Activated T-helper 17 cell treated with anti-CD3 and anti-CD28 coated beads, Interleukin-2, amount 50 U/mL, for 72 hours (primary cell): ENCODE measurements at regions not wholly inside any gene's neighbourhood (a gene's known extent, or its start where the extent isn't known, plus 50 kb on each side); places are given as distances from the start of the nearest gene placed in this dataset.
"Not testable (repeated sequence)": the region's sequence is repeated elsewhere in the genome, so short reads cannot be mapped to it uniquely, and the experiment has no call there.

ENCODE experiments used
- ATAC-seq: fragments of 150-1000 bp; cut with Tn5 transposase; replicated peaks from 2 replicates; pipeline ENCODE4 v1.10.0; 2021; ENCODE audit warnings: mild to moderate bottlenecking, moderate library complexity
- H3K27ac Mint-ChIP-seq: one replicate; pipeline ENCODE4 v1.8.0; 2022; ENCODE audit warnings: mixed read lengths
- H3K27me3 Mint-ChIP-seq: one replicate; pipeline ENCODE4 v1.8.0; 2022; ENCODE audit warnings: mixed read lengths
- H3K36me3 Mint-ChIP-seq: one replicate; pipeline ENCODE4 v1.8.0; 2022; ENCODE audit warnings: low read depth, mild to moderate bottlenecking, mixed read lengths
- H3K4me1 Mint-ChIP-seq: one replicate; pipeline ENCODE4 v1.8.0; 2022; ENCODE audit warnings: mixed read lengths
- H3K4me3 Mint-ChIP-seq: one replicate; pipeline ENCODE4 v1.8.0; 2022; ENCODE audit warnings: mild to moderate bottlenecking, mixed read lengths
- H3K9me3 Mint-ChIP-seq: one replicate; pipeline ENCODE4 v1.8.0; 2022; ENCODE audit warnings: mixed read lengths

- no peak overlapping the region for H3K27ac Mint-ChIP-seq
- no peak for ATAC-seq
- no peaks in the 10 kb centered on the region for H3K27me3 Mint-ChIP-seq
- no peaks in the 10 kb centered on the region for H3K4me1 Mint-ChIP-seq
- H3K36me3 Mint-ChIP-seq: no peaks in the 10 kb centered on the region
- H3K9me3 Mint-ChIP-seq: peaks cover 4% of the 10 kb centered on the region
- no peak overlapping the region for H3K4me3 Mint-ChIP-seq
Measured at GRCh38 chr5:167052791-167053190, 1238.7 kb upstream of the WWC1 start.

GRCh38 chr5:167057665-167058064 is 1233.8 kb upstream of the WWC1 start:
- H3K9me3 Mint-ChIP-seq: no peaks in the 10 kb centered on the region
- H3K27ac Mint-ChIP-seq: no peak overlapping the region
- H3K27me3 Mint-ChIP-seq: no peaks in the 10 kb centered on the region
- H3K4me1 Mint-ChIP-seq: no peaks in the 10 kb centered on the region
- no peak for ATAC-seq
- H3K4me3 Mint-ChIP-seq: no peak overlapping the region
- H3K36me3 Mint-ChIP-seq: no peaks in the 10 kb centered on the region

DNA sequence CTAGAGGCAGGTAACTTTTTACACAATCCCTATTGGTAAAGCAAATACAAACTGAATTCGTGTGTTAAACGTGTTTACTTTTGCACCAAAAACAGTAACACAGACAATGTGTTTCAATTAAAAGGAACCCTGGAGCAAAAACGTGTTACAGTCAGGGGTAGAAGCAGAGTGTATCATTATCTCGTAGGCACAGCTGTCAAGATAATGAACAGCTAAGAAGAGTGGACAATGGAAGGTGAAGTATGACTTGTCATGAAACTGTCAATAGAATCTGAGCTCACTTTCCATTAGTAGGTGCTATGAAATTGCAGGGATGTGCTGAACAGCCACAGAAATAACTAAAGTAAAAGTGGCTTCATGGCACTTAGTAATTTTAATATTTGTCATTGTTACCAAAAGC is 1229.8 kb upstream of the WWC1 start:
- Mint-ChIP-seq H3K4me1 (no peaks in the 10 kb centered on the region), H3K9me3 (peaks cover 4% of the 10 kb centered on the region), H3K27ac (no peak overlapping the region), H3K36me3 (no peaks in the 10 kb centered on the region), H3K27me3 (no peaks in the 10 kb centered on the region), H3K4me3 (no peak overlapping the region)
- ATAC-seq: no peak

- Mint-ChIP-seq H3K27me3 (no peaks in the 10 kb centered on the region), H3K9me3 (peaks cover 4% of the 10 kb centered on the region), H3K27ac (no peak overlapping the region), H3K4me3 (no peak overlapping the region), H3K36me3 (no peaks in the 10 kb centered on the region), H3K4me1 (no peaks in the 10 kb centered on the region)
- ATAC-seq: no peak
Measured at GRCh38 chr5:167063116-167063515, 1228.3 kb upstream of the WWC1 start.

- Mint-ChIP-seq H3K9me3 (peaks cover 4% of the 10 kb centered on the region), H3K4me1 (no peaks in the 10 kb centered on the region), H3K27me3 (no peaks in the 10 kb centered on the region), H3K4me3 (no peak overlapping the region), H3K36me3 (no peaks in the 10 kb centered on the region), H3K27ac (no peak overlapping the region)
- no peak for ATAC-seq
Measured at GRCh38 chr5:167063788-167064187, 1227.7 kb upstream of the WWC1 start.

- no peaks in the 10 kb centered on the region for H3K36me3 Mint-ChIP-seq
- H3K4me1 Mint-ChIP-seq: no peaks in the 10 kb centered on the region
- no peak overlapping the region for H3K4me3 Mint-ChIP-seq
- H3K27me3 Mint-ChIP-seq: no peaks in the 10 kb centered on the region
- H3K9me3 Mint-ChIP-seq: peaks cover 4% of the 10 kb centered on the region
- no peak overlapping the region for H3K27ac Mint-ChIP-seq
- no peak for ATAC-seq
Measured at GRCh38 chr5:167064198-167064776, 1227.2 kb upstream of the WWC1 start.

DNA sequence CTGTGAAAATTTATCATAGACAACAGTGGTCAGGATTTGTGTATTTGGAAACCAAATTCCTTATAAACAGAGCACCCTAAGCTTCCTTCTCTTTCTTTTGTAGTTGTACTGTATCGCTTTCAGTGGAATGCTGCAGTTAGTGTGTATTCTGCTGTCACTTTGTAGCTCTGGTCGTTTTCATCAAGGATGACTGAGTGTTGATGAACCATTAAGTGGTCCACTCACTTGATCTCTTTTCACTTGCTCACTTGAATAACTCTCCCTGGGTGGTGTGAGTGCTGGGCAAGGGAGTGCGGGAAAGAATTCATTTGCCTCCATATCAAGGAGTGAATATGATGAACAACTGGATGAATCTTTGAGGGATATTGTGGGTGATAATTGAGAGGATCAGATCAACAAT is 1225.7 kb upstream of the WWC1 start:
- H3K4me3 Mint-ChIP-seq: no peak overlapping the region
- peaks cover 4% of the 10 kb centered on the region for H3K9me3 Mint-ChIP-seq
- no peaks in the 10 kb centered on the region for H3K27me3 Mint-ChIP-seq
- no peak overlapping the region for H3K27ac Mint-ChIP-seq
- no peak for ATAC-seq
- no peaks in the 10 kb centered on the region for H3K36me3 Mint-ChIP-seq
- H3K4me1 Mint-ChIP-seq: no peaks in the 10 kb centered on the region

- no peak overlapping the region for H3K4me3 Mint-ChIP-seq
- no peaks in the 10 kb centered on the region for H3K36me3 Mint-ChIP-seq
- H3K9me3 Mint-ChIP-seq: peaks cover 17% of the 10 kb centered on the region
- no peak for ATAC-seq
- no peaks in the 10 kb centered on the region for H3K27me3 Mint-ChIP-seq
- H3K27ac Mint-ChIP-seq: no peak overlapping the region
- no peaks in the 10 kb centered on the region for H3K4me1 Mint-ChIP-seq
Measured at GRCh38 chr5:167071981-167072610, 1219.3 kb upstream of the WWC1 start.

DNA sequence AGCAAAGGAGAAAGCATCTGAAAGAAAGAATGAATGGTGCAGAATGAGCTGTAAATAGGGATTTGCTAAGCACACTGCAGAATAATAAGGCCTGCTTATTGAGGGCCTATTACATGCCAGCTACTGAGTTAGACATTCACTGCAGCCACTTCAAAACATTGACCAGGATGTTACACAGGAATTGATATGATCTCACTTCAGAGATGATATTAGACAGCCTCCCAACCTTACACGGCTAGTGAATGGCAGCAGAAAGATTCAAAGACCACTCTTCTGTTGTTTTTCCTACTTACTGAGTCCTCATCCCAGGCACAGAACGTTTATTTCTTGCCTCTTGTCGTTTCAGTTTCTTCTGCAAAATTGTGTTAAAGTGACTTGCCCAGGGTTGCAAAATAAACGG is 1209.9 kb upstream of the WWC1 start:
- no peaks in the 10 kb centered on the region for H3K27me3 Mint-ChIP-seq

GRCh38 chr5:167096816-167097215 is 1194.6 kb upstream of the WWC1 start:
- Mint-ChIP-seq H3K27ac (no peak overlapping the region), H3K36me3 (no peaks in the 10 kb centered on the region), H3K27me3 (no peaks in the 10 kb centered on the region), H3K4me1 (no peaks in the 10 kb centered on the region), H3K9me3 (peaks cover 15% of the 10 kb centered on the region), H3K4me3 (no peak overlapping the region)
- ATAC-seq: no peak

More for the DNA sequence above, 1209.9 kb upstream of the WWC1 start:
- ATAC-seq: no peak
- Mint-ChIP-seq H3K36me3 (no peaks in the 10 kb centered on the region), H3K9me3 (peaks cover 3% of the 10 kb centered on the region), H3K27ac (no peak overlapping the region), H3K4me3 (no peak overlapping the region), H3K4me1 (no peaks in the 10 kb centered on the region)

DNA sequence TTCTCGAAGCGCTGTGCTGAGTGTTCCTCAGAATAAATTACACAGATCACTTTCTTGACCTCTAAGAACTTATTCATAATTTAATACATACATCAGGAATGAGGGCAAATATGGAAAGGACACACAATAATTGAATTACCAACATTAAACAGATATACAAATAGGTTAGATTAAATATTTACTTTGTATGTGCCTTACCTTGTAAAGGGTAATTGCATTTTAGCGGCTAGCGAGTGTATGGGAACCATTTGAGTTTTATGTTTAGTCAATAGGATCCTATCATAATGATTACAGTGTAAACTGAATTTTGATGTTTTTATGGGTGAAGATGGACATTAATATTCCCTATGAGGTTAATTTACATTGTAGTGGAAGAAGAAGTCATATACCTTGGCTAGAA is 1187.1 kb upstream of the WWC1 start:
- no peak overlapping the region for H3K4me3 Mint-ChIP-seq
- no peaks in the 10 kb centered on the region for H3K27me3 Mint-ChIP-seq
- H3K4me1 Mint-ChIP-seq: no peaks in the 10 kb centered on the region
- ATAC-seq: no peak
- no peaks in the 10 kb centered on the region for H3K36me3 Mint-ChIP-seq
- peaks cover 10% of the 10 kb centered on the region for H3K9me3 Mint-ChIP-seq
- no peak overlapping the region for H3K27ac Mint-ChIP-seq

- no peaks in the 10 kb centered on the region for H3K4me1 Mint-ChIP-seq
- no peaks in the 10 kb centered on the region for H3K27me3 Mint-ChIP-seq
- ATAC-seq: no peak
- H3K4me3 Mint-ChIP-seq: no peak overlapping the region
- no peaks in the 10 kb centered on the region for H3K36me3 Mint-ChIP-seq
- no peak overlapping the region for H3K27ac Mint-ChIP-seq
- H3K9me3 Mint-ChIP-seq: peaks cover 10% of the 10 kb centered on the region
Measured at GRCh38 chr5:167105941-167106340, 1185.5 kb upstream of the WWC1 start.

GRCh38 chr5:167107684-167108083 is 1183.8 kb upstream of the WWC1 start:
- Mint-ChIP-seq H3K4me3 (no peak overlapping the region), H3K27ac (no peak overlapping the region), H3K4me1 (no peaks in the 10 kb centered on the region), H3K9me3 (peaks cover 6% of the 10 kb centered on the region), H3K36me3 (no peaks in the 10 kb centered on the region), H3K27me3 (no peaks in the 10 kb centered on the region)
- no peak for ATAC-seq

DNA sequence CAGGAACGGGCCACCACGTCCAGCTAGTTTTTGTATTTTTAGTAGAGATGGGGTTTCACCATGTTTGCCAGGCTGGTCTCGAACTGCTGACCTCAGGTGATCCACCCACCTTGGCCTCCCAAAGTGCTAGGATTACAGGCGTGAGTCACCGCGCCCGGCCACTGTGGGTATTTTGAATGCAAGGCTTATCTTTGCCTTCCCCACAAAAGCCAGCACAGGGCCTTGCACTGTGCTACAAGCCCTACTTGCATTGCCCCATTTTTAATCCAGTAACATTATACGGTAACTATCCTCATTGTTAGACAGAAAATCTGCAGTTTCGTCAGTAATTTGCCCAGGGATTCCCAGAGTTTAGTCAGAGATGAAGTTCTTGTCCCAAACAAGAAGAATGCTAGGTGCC is 1183.2 kb upstream of the WWC1 start:
- H3K27ac Mint-ChIP-seq, H3K36me3 Mint-ChIP-seq, ATAC-seq, H3K9me3 Mint-ChIP-seq, H3K4me3 Mint-ChIP-seq, H3K4me1 Mint-ChIP-seq, H3K27me3 Mint-ChIP-seq: not testable (repeated sequence)

DNA sequence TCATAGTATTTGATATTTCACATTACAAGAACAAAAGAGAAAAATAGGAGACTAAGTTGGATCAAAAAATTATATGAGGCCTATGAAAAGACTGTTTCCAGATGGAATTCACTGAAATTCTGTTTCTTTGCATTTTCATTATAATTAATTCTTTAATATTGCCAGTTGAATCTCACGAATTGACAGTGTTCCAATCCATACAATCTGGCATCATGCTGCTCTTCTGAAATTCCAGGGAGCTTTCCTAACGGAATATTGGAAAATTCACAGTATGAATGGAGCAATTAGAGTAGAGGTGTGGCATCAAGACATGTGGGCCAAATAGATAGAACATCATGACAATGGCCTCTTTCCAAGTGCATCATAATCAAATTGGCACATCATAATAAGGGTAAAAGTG is 1178.9 kb upstream of the WWC1 start:
- no peaks in the 10 kb centered on the region for H3K36me3 Mint-ChIP-seq
- H3K4me1 Mint-ChIP-seq: no peaks in the 10 kb centered on the region
- no peak overlapping the region for H3K4me3 Mint-ChIP-seq
- peaks cover 10% of the 10 kb centered on the region for H3K9me3 Mint-ChIP-seq
- no peak for ATAC-seq
- no peak overlapping the region for H3K27ac Mint-ChIP-seq
- H3K27me3 Mint-ChIP-seq: no peaks in the 10 kb centered on the region

DNA sequence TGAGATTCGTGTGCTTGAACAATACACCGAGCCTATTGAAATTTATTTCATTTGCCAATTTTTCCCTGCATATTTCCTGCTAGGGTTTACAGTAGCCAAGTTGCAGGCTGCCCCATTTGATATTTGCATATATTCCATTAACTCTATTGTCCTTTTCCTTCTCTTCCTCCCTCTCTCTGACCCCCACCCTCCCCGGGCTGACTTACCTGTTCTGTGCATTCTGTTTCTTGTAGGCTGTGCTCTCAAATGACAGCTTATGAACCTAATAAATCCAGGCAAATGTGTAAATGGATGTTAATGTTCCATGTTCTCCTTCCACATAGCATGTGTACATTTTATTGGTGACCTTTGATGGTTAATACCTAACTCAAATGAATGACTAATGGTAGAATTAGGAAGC is 1169.2 kb upstream of the WWC1 start:
- Mint-ChIP-seq H3K36me3 (no peaks in the 10 kb centered on the region), H3K27ac (no peak overlapping the region), H3K4me3 (no peak overlapping the region), H3K27me3 (no peaks in the 10 kb centered on the region), H3K4me1 (no peaks in the 10 kb centered on the region), H3K9me3 (peaks cover 9% of the 10 kb centered on the region)
- ATAC-seq: no peak
